ENCODE measurements at regions not wholly inside any gene's neighbourhood (a gene's known extent, or its start where the extent isn't known, plus 50 kb on each side); places are given as distances from the start of the nearest gene placed in this dataset.
A peak's percentile ranks its signal among the peaks of the same experiment; 100 is the strongest.
"Not testable (repeated sequence)": the region's sequence is repeated elsewhere in the genome, so short reads cannot be mapped to it uniquely, and the experiment has no call there.

- not testable (repeated sequence) for H3K4me3 ChIP-seq (ENCODE audit: low read length); DNase-seq (ENCODE audit: low read depth)
Observed at GRCh38 chr12:64552510-64552909, 57.8 kb upstream of the RASSF3 start.

GRCh38 chr12:64553689-64554088 lies 56.6 kb upstream of the RASSF3 start:
- not testable (repeated sequence) for H3K4me3 ChIP-seq (ENCODE audit: low read length)

DNA sequence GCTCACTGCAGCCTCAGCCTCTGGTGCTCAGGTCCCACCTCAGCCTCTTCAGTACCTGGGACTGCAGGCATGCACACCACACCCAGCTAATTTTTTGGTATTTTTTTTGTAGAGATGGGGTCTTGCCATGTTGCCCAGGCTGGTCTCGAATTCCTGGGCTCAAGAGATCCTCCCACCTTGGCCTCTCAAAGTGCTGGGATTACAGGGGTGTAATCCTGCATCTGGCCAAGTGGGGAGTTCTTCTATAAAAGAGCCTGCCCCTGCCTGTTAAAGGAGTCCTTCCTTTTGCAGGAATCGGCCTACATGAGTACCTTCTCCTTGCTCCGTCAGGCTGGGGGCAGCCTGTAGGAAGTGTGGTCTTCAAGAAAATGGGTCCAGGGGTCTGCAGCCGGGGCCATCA lies 54.1 kb upstream of the RASSF3 start:
- TF ChIP-seq, protein P1, sequence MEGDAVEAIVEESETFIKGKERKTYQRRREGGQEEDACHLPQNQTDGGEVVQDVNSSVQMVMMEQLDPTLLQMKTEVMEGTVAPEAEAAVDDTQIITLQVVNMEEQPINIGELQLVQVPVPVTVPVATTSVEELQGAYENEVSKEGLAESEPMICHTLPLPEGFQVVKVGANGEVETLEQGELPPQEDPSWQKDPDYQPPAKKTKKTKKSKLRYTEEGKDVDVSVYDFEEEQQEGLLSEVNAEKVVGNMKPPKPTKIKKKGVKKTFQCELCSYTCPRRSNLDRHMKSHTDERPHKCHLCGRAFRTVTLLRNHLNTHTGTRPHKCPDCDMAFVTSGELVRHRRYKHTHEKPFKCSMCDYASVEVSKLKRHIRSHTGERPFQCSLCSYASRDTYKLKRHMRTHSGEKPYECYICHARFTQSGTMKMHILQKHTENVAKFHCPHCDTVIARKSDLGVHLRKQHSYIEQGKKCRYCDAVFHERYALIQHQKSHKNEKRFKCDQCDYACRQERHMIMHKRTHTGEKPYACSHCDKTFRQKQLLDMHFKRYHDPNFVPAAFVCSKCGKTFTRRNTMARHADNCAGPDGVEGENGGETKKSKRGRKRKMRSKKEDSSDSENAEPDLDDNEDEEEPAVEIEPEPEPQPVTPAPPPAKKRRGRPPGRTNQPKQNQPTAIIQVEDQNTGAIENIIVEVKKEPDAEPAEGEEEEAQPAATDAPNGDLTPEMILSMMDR (conservative IDR thresholded peaks at IDR 0.05; ENCODE audit: low read length), result no peak
- no peak for DNase-seq (ENCODE audit: low read depth)
- no peak overlapping the region for H3K4me3 ChIP-seq (ENCODE audit: low read length)

More at GRCh38 chr12:64553689-64554088, 56.6 kb upstream of the RASSF3 start:
- not testable (repeated sequence) for DNase-seq (ENCODE audit: low read depth)

DNA sequence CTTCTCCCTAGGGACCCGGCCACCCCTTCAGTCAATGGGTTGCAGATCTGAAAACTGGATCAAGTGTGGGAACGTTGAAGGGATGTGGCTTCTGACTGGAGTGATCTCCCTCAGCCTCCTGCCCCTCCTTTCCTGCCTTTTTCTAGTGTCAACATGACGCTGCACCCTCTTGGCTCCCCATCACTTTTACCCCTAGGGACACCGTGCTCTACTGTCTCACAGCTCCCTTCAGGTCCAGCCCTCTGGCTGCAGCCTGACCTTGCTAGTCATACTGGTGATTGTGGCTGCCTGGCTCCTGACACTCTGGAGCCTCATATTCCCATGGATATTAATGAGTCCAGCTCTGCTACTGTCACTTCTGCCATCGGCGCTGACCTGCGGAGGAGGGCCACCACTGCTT lies 51.5 kb upstream of the RASSF3 start:
- TF ChIP-seq, protein P1 (conservative IDR thresholded peaks at IDR 0.05; ENCODE audit: low read length), result no peak
- DNase-seq (ENCODE audit: low read depth), result no peak
- no peak overlapping the region for H3K4me3 ChIP-seq (ENCODE audit: low read length)

DNA sequence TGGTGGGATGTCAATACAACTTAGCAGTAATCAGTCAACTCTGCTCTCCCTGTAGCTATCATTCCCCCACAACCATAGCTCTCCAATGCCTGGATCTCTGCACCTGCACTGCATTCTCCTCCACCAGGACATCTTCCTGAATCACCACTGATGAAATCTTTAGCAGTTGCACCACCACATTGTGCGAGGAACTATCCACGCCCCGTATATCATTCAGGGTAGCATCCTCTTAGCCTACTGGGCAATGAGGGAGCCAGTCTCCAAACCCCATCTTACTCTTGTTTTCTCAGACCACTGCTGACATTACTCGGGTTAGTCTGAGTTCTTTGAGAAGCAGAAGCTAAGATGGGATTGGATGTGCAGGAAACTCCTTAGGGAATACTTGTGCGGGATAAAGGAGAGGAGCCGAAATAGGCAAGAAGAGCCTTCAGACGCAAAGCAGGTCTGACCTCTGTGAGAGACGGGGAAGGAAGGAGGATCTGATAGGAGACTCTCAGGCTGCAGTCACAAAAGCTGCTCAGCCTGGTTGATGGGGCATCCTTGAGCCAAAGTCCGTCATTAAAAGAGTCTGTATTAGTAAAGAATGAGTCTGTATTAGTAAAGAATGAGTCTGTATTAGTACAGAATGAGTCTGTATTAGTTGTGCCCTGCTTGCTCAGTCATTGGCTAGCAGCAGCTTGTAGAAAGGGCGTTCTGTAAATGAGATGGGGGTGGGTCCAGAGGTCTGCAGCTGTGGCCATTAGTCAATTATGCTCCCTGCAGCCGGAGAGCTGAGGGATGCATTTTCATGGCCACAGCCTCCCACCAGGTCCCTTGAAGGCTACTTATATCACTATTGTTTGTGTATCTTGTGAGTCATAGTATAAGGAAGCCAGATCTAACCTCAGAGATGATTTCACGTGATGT lies 49.6 kb upstream of the RASSF3 start:
- DNase-seq (ENCODE audit: low read depth), result peak; percentile 93
- H3K4me3 ChIP-seq (ENCODE audit: low read length), result no peak overlapping the region
- TF ChIP-seq, protein P1 (conservative IDR thresholded peaks at IDR 0.05; ENCODE audit: low read length), result no peak
